ENCODE measurements at regions not wholly inside any gene's neighbourhood (a gene's known extent, or its start where the extent isn't known, plus 50 kb on each side); places are given as distances from the start of the nearest gene placed in this dataset.

DNA sequence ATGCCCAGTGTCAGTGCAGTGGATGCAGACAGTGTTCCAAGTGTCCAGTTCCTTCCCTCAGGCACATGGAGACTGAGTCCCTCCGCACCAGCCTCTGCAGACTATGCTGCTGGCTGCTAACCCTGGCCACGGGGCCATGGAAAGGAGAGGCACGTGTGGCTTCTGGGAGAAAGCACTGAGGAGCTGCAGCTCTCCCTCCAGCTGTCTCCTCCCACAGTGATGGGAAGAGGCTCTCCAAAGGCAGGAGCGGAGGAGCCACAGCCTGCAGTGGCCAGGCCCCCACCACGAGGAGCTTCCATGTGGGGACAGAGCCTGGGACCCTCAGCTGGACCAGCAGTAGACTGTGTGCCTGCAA, 141.1 kb downstream of the NDUFA10 start:
- TF ChIP-seq CTCF (IDR thresholded peaks at IDR 0.05; ENCODE audit: low read length) (no peak), EZH2 (IDR thresholded peaks at IDR 0.05; ENCODE audit: borderline replicate concordance, low read length) (no peak)

All from OCI-LY1 (cell line).